OCI-M1 (cell line): ENCODE measurements at regions not wholly inside any gene's neighbourhood (a gene's known extent, or its start where the extent isn't known, plus 50 kb on each side); places are given as distances from the start of the nearest gene placed in this dataset.

ENCODE experiments used
- DNase-seq: peaks from one replicate; lab custom pipeline; 2025; lab: John Stamatoyannopoulos, UW

- DNase-seq, result no peak
Measured at GRCh38 chr3:182257361-182257760, 535.9 kb upstream of the ATP11B start.

DNA sequence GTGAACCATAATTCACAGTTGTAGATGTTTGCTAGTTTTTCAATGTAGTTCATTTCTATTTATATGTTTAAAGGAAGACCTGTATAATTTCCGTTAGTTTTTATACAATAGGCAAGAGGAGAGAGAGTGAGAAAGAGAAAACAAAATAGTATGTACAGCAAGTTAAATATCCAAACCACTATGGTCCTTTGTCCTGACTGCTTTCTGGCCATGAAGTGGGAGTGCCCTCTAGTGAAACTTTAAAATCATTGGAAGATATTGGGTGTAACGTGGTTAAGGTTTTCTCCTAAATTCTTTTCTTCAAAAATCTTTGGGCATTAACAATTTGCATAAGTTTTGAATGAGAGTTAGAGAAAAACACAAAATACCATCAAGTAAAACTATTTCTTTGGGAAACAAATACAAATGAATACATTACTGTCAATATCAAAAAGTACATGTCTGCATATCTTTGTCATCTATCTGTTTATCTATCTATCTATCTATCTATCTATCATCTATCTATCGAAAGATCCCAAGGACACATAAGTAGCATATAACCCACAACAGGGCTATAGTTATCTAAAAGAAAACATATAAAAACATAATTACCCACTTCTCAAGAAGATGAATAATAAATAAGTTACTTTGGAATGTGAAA, 534.6 kb upstream of the ATP11B start:
- peak; percentile 25 for DNase-seq

DNA sequence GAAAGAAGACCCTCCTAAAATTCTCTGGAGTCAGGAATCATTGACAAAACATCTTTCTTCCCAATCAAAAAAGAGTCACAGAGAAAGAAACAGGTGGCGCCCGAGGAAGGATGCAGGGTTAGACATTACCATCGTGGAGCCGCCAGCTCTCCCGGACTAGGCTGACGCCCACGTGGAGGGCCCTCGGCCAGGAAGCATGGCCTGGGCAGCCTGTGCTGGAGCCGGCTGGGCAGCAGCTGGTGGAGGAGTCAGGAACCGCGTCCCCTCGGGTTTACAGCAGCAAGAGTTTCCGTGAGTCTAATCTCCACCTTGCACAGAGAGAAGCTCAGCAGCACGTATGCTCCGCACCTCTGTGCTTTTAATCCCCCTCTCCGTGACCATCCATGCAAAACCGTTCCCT, 533.7 kb upstream of the ATP11B start:
- no peak for DNase-seq

DNA sequence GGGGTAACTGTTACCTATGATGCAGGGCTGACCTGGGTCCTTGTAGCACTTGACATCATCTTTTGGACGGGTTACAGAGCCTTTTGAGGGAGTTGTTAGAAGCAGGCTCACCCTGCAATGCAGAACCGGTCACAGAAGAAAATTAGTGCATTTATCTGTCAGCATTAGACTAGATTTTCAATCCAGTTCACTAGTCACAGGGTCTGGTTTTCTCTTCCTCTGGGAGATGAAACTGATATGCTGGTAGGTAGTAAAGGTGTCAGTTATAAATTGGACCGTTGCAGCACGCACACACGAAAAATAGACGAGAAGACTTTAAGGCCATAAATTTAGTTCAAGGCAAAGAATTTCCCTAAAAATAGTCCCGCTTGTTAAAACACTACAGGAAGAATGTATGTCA, 532.3 kb upstream of the ATP11B start:
- DNase-seq, result no peak

DNA sequence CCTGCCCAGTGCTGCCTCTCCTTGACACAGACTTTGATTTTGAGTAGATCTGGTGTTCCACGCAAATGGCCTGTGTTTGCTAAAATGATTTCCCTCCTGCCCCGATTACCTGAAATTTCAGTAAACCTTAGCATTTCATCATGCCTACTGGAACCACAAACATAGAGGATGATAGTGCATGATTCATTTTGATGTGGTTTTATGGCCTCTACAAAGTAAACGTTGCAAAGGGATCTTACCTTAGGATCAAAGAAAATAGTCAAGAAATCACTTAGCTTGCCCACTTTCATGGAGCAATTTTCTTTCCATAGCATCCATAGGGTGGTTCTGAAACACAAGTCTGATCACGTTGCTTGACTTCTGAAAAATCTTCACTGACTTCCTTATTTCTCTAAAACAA, 524.6 kb upstream of the ATP11B start:
- no peak for DNase-seq

DNA sequence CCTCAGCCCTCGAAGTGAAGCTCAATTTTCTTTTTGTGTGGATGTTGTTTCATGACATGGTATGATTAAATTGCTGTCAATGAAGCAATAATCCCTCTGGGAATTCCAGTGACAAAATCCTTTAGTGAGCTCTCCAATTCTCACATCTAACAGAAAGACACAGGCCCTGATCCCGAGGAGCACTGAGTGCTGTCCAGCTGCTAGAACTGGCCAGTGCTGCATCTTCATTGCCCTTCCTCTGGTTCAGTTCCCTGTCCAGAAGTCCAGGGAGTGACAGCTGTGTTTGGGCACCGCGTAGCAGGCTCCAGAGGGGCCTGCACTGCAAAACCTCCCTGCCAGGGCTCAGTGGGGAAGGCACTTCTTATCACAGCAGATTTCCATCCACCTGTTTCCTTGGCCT, 516.8 kb upstream of the ATP11B start:
- DNase-seq, result no peak

GRCh38 chr3:182284793-182285192, 508.5 kb upstream of the ATP11B start:
- no peak for DNase-seq

GRCh38 chr3:182292591-182292990, 500.7 kb upstream of the ATP11B start:
- DNase-seq, result no peak

DNA sequence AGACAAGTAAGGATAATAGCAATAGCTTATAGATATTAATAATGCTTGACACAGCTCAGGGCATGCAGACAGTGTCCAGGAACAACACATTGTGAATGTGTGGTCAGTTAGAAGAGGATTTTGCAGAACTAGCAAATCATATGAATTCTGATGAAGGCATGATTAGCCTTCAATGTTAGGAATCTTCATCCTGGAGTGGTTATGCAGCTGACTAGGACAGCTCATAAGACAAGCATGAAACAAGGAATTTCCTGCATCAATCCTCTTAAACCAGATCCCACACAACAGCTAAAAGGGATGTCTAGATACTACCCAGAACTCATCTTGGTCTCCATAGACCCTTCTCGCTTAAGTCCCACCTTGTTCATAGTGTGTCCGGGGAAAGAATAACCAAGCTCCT, 499.0 kb upstream of the ATP11B start:
- no peak for DNase-seq

GRCh38 chr3:182294696-182295095, 498.6 kb upstream of the ATP11B start:
- DNase-seq, result no peak

DNA sequence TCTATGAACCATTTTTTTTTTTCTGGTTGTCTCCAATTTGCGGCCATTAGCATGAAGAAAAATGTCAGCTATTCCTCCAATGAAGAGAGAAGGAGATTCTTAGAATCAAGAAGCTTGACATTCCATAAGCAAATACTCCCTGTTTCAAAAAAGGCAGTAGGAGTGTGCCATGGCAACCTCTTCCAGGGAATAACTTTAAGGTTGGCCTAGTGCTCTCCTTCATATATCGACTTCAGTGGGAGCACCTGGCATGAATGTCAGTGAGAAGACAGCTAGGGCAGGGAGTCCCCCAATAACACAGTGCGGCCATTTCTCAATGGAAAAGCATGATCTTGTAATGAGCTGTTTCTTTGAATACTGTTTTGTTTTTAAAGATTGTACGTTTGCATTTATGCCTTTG, 493.0 kb upstream of the ATP11B start:
- no peak for DNase-seq

- DNase-seq, result no peak
Measured at GRCh38 chr3:182303169-182303568, 490.1 kb upstream of the ATP11B start.

DNA sequence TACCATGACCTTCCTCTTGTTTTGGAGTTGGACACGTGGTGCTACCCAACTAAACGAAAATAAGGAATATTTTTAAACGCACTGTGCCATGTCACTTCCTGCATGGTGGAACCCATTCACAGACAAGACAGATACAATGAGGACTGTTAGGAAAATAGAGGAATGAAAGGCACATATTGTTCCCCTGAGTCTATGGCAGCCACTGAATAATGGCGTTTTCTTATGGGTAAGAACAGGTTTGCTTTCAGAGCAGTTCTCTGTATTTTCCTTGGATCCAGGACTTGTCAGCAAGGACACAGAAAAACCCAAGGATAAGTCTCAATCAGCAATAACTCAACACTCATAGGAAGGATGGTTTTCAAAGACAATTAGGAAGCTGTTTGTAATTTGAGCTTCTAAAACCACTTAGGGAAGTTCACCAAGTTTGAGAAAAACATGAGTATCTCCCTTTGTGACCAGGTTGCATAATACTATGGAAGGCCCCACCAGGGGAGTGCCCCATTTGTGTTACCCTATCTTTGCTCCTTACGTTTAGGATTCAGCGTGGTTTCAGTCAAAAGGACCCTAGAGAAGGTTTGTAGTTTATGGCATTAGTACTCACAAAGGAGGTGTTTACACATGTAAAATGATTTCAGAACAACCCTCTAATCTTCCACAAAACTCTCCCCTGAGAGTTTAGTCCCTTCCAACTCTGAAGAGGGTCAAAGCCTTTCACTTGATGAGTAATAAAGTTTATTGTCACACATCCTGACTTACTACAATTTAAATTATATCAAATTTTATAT, 487.2 kb upstream of the ATP11B start:
- DNase-seq, result no peak

- DNase-seq, result no peak
Measured at GRCh38 chr3:182308328-182308727, 485.0 kb upstream of the ATP11B start.

GRCh38 chr3:182309120-182309519, 484.2 kb upstream of the ATP11B start:
- DNase-seq, result no peak

DNA sequence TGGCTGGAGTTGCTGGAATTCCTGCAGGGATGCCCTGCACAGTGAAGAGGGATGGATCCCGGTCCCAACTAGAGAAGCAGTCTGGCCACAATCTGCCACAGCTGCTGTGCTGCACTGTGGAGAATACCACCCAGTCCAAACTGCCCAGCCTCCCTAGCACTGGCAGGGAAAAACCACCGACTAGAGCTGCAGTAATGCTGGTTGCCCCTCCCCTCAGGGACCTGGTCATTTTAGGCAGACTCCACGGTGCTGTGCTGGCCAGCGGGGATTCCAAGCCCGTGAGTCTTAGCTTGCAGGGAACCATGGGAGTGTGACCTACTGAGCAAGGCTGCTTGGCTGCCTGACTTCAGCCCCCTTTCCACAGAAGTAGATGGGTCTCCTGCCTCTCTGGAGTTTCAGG, 478.0 kb upstream of the ATP11B start:
- no peak for DNase-seq

DNA sequence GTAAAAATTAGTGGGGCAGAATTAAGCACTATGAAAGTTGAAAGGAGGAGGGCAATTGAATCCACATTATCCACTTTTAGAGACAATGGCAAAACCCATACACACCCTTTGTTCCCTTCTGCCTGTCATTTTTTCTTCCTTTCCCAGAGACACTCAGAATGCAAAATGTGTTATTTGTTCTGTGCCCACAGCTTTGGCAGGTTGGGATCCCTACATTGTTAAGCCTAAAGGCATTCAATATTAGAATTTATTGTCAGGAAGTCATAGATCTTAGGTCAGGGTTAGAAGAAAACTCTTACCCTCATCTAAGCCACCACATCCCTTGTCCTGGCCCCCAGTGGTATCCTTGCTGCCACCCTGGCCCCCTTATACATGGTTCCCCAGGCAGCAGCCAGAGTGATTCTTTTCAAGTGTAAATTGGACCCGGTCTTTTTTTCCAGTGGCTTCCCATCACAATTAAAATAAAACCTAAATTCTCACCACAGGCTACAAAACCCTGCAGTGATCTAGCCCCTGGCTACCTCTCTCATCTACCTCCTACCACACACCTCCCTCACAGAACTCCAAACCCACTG, 470.1 kb upstream of the ATP11B start:
- DNase-seq, result no peak

- DNase-seq, result no peak
Measured at GRCh38 chr3:182323898-182324297, 469.4 kb upstream of the ATP11B start.

DNA sequence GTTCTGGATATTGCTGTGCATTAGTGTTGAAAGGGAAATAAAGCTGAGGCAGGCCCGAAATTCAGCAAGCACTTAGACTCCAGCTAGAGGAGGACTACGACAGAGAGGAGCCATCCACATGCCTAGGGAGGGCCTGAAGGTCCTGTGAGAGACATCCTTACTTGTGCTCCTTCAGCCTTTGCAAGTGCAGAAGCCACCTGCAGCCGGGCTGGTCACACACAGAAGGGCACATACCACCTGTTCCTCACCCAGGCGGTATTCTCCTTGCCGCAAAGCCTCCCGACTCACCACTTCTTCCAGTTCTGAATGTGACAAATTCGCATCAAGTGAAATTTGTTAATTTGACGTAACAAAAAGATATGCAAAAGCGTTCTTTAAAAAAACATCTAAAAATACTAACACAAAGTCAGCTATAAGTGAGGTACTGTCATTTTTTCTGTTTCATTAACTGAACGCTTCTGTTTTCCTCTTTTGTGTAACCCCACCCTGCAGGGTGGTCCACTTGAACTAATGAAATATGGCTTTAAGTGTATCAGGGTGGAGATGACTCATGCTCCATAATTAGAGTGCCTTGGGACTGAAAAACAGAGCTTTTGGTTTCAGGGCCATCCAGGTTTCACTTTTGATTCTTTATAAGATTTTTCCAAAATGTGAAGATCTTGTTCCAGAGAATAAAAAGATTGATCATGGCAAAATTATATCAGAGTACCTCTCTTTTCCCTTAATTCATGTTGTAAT, 467.9 kb upstream of the ATP11B start:
- peak; percentile 0 for DNase-seq

DNA sequence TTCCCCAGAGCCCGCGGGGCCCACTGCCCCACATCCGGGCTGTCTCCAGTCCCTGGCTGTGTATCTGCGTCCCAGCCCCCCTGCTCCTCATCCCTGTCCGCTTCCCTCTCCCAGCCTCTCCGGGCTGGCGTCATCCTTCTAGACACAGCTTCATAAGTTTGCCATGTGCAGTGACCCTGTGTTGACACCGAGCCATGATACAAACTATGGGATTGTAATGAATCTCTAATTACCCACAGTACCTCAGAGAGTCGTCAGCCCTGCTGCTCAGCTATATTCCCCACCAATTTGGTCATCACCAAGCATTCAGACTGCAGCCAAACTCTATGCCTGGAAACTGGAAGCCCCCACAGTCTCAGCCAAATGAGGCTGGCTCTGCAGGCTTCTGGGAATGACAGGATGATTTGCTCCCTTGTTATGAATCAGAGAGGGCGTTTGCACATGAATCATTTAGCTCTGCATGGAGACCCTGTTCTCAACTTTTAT, 466.1 kb upstream of the ATP11B start:
- DNase-seq, result no peak

- no peak for DNase-seq
Measured at GRCh38 chr3:182330646-182331045, 462.7 kb upstream of the ATP11B start.

DNA sequence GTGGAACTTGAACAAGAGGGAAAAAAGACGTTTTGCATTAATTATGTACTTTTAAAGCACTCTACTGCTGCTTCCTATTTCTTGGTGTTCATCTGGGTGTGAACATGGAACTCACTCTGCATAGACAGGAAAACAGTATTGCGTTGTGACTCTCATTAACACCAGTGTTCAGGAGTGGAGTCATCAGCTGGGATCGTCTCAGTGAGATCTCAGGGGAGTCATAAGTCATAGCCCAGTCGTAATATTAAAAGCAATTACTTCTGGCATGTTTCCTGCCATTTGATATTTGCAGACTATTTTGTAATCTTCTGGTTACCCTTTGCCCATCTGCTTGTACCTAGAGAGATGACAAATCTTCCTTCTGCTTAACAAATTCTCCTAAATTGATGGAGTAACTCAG, 462.0 kb upstream of the ATP11B start:
- no peak for DNase-seq

DNA sequence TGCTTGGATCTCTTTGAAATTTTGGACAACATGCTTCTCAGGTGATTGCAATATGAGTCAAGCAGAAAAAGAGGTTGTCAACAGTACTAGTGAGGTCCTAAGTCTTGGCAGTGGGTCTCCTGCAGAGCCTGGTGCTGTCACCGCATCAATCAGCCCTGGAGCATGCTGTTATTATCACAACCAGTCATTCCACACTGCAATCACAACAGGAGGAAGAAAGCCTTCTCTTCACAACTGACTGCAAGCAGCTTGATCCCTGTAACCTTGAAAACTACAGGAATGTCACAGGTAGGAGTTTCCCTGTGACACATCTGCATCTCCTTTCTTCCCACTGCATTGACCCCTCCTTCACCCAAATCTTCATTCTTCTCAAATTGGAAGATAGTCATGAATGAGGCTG, 451.1 kb upstream of the ATP11B start:
- no peak for DNase-seq
